ENCODE measurements at regions not wholly inside any gene's neighbourhood (a gene's known extent, or its start where the extent isn't known, plus 50 kb on each side); places are given as distances from the start of the nearest gene placed in this dataset.

- Histone ChIP-seq H3K9me2 (replicated peaks; ENCODE audit: low read length) (no peaks in the 10 kb centered on the region), H2AFZ (ENCODE audit: low read length) (no peak overlapping the region), H4K20me1 (ENCODE audit: low read length) (no peaks in the 10 kb centered on the region), H3K4me1 (ENCODE audit: insufficient read depth, low read length) (no peaks in the 10 kb centered on the region), H3K9ac (ENCODE audit: low read length) (no peak overlapping the region), H3K4me3 (ENCODE audit: low read length) (no peak overlapping the region), H3K4me2 (ENCODE audit: low read length) (no peak overlapping the region), H3K9me3 (ENCODE audit: low read length) (no peaks in the 10 kb centered on the region), H3K27me3 (ENCODE audit: low read length) (no peaks in the 10 kb centered on the region), H3F3A (ENCODE audit: low read length, unreplicated experiment) (no peaks in the 10 kb centered on the region), H3K36me3 (ENCODE audit: low read depth, low read length) (no peaks in the 10 kb centered on the region), H3K27ac (ENCODE audit: low read length) (no peak overlapping the region), H3K79me2 (ENCODE audit: low read length) (no peaks in the 10 kb centered on the region)
- POLR2A ChIA-PET (ENCODE audit: unreplicated experiment): no interaction called here
- BruUV-seq (replicated peaks): no TSS peak
- no peak for TF ChIP-seq CTCF (conservative IDR thresholded peaks at IDR 0.05; ENCODE audit: low read depth, low read length)
- no peak for TF ChIP-seq EZH2 (IDR thresholded peaks at IDR 0.05; ENCODE audit: low read length, unreplicated experiment)
- TF ChIP-seq EZH2phosphoT487 (IDR thresholded peaks at IDR 0.05; ENCODE audit: borderline replicate concordance, low read length): no peak
- CTCF ChIA-PET: no interaction called here
- ATAC-seq (peak; percentile 9; the same call in 1 of the 2 replicates), DNase-seq (no peak)
- intact Hi-C loops (cut with micrococcal nuclease): loop anchor here (1.0 kb wide), 1 partner anchor 81 kb away; no protein-coding TSS in a partner anchor
These were observed 435.5 kb downstream of the RAB38 start for GRCh38 chr11:87739766-87740165.

GRCh38 chr11:87739261-87739660, 436.0 kb downstream of the RAB38 start:
- Histone ChIP-seq H3K4me1 (ENCODE audit: insufficient read depth, low read length) (no peaks in the 10 kb centered on the region), H3K79me2 (ENCODE audit: low read length) (no peaks in the 10 kb centered on the region), H3K9ac (ENCODE audit: low read length) (no peak overlapping the region), H3K27ac (ENCODE audit: low read length) (no peak overlapping the region), H3K9me3 (ENCODE audit: low read length) (no peaks in the 10 kb centered on the region), H4K20me1 (ENCODE audit: low read length) (no peaks in the 10 kb centered on the region), H3K4me3 (ENCODE audit: low read length) (no peak overlapping the region), H2AFZ (ENCODE audit: low read length) (no peak overlapping the region), H3K9me2 (replicated peaks; ENCODE audit: low read length) (no peaks in the 10 kb centered on the region), H3K27me3 (ENCODE audit: low read length) (no peaks in the 10 kb centered on the region), H3K4me2 (ENCODE audit: low read length) (no peak overlapping the region), H3F3A (ENCODE audit: low read length, unreplicated experiment) (no peaks in the 10 kb centered on the region), H3K36me3 (ENCODE audit: low read depth, low read length) (no peaks in the 10 kb centered on the region)
- ChIA-PET POLR2A (ENCODE audit: unreplicated experiment) (no interaction called here), CTCF (no interaction called here)
- DNase-seq: no peak
- intact Hi-C loops (cut with micrococcal nuclease): no loop called here
- no TSS peak for BruUV-seq (replicated peaks)
- TF ChIP-seq CTCF (conservative IDR thresholded peaks at IDR 0.05; ENCODE audit: low read depth, low read length) (no peak), EZH2 (IDR thresholded peaks at IDR 0.05; ENCODE audit: low read length, unreplicated experiment) (no peak), EZH2phosphoT487 (IDR thresholded peaks at IDR 0.05; ENCODE audit: borderline replicate concordance, low read length) (no peak)
- no peak for ATAC-seq

GRCh38 chr11:87736928-87737327, 438.3 kb downstream of the RAB38 start:
- no peaks in the 10 kb centered on the region for H3K9me3 ChIP-seq (ENCODE audit: low read length)
- CTCF ChIA-PET: no interaction called here
- ATAC-seq: no peak
- DNase-seq: no peak
- H3K4me1 ChIP-seq (ENCODE audit: insufficient read depth, low read length): no peaks in the 10 kb centered on the region
- no peaks in the 10 kb centered on the region for H3F3A ChIP-seq (ENCODE audit: low read length, unreplicated experiment)
- no peaks in the 10 kb centered on the region for H3K36me3 ChIP-seq (ENCODE audit: low read depth, low read length)
- no peak overlapping the region for H3K4me2 ChIP-seq (ENCODE audit: low read length)
- no peak overlapping the region for H3K27ac ChIP-seq (ENCODE audit: low read length)
- intact Hi-C loops (cut with micrococcal nuclease): no loop called here
- TF ChIP-seq EZH2phosphoT487 (IDR thresholded peaks at IDR 0.05; ENCODE audit: borderline replicate concordance, low read length) (no peak), CTCF (conservative IDR thresholded peaks at IDR 0.05; ENCODE audit: low read depth, low read length) (no peak), EZH2 (IDR thresholded peaks at IDR 0.05; ENCODE audit: low read length, unreplicated experiment) (no peak)
- H4K20me1 ChIP-seq (ENCODE audit: low read length): no peaks in the 10 kb centered on the region
- no peak overlapping the region for H2AFZ ChIP-seq (ENCODE audit: low read length)
- no TSS peak for BruUV-seq (replicated peaks)
- POLR2A ChIA-PET (ENCODE audit: unreplicated experiment): no interaction called here
- H3K4me3 ChIP-seq (ENCODE audit: low read length): no peak overlapping the region
- no peaks in the 10 kb centered on the region for H3K9me2 ChIP-seq (replicated peaks; ENCODE audit: low read length)
- H3K9ac ChIP-seq (ENCODE audit: low read length): no peak overlapping the region
- no peaks in the 10 kb centered on the region for H3K27me3 ChIP-seq (ENCODE audit: low read length)
- H3K79me2 ChIP-seq (ENCODE audit: low read length): no peaks in the 10 kb centered on the region

Data from PC-3 (cell line).